ENCODE measurements at regions not wholly inside any gene's neighbourhood (a gene's known extent, or its start where the extent isn't known, plus 50 kb on each side); places are given as distances from the start of the nearest gene placed in this dataset.

DNA sequence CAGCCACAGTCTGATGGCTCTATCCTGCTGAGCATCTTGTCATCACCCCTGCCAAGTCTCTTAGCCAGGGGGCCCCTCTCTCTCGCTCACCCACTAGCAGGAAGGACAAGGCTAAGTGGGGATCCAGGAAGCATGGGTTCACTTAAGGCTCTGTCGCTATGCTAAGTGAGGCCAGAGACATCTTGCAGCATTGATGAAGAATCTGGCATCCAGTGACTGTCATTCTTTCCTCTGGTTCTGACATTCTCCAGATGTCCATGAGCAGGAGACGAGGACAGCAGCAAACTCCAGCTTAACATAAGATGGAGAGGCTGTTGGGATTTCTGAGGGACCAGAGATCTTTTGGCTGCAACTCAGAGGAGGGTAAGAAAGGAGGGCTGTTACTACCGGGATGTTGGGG lies 230.2 kb downstream of the TSHZ3 start:
- DNase-seq, result no peak

DNA sequence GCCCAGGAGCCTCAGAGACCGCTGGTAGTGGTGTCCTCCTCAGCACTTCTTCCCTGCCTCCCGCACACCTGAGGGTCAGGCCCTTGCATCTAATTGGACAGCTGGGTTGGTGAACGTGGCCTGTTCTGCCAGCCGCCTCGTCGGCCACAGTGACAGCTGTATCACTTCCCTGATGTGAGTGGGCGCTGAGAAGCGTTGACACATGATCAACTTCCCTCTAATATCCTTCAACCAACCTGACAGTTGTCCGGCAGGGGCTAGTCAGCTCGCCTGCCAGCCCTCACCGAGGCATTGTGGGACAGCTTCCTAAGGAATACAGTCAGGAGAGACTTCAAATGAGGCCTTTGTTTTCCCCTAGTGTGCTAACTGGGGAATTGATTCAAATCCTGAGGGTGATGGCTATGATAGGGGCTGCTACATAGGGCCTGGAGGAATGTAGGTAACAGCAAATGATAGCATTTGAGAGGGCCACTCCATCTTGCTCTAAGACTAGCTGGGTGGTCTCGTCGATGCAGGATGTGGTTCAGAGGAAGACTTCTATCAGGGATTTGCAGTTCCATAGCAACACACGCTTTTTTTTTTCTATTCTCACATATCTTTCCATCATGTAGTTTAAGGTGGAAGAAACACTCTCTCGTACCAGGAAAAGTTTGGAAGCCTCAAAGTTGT lies 230.8 kb downstream of the TSHZ3 start:
- DNase-seq, result no peak

DNA sequence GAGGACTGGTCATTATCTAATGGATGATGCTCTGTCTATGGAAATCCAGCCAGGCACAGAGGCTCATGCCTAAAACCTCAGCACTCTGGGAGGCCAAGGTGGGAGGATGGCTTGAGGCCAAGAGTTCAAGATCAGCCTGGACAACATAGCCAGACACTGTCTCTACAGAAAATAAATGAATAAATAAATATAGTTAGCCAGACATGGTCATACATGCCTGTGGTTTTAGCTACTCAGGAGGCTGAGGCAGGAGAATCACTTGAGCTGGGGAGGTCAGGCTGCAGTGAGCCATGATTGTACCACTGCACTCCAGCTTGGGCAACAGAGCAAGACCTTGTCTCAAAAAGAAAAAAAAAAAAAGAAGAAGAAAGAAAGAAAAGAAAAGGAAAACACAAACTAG lies 234.7 kb downstream of the TSHZ3 start:
- no peak for DNase-seq

DNA sequence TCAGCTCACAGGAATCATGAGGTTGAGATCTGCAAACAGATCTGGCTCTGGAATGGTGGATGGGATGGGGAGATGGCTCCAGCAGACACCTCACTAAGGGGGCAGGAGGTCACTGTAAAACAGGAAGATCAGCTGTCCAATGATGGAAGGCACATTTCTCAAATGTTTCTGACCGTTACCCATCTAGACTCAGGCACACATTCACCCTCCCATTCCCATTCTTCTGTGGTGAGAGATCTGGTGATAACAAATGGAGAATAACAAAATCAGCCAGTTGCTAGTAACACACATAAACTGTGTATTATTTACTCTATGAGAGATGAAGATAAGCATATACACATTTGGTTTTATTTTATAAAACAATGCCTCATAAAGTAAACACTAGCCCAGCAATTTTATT lies 235.9 kb downstream of the TSHZ3 start:
- DNase-seq, result peak; percentile 48

DNA sequence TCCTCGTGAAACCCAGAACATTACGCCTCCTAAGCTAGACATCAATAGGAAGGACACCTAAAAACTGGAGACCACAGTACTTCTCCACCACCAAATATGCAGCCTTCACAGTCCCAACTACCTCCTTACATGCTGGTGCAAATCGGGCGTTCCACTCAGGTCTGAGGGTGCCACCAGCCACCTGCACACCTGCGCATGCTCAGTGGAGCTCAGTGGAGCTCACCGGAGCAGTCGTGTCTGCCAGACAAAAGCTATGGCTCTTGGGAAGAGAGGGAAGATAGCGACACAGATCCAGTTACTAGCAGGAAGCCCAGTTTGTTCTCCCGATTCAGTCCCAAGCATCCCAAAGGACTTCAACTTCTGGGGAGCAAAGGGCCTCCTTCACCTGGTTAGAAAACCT lies 237.1 kb downstream of the TSHZ3 start:
- no peak for DNase-seq

DNA sequence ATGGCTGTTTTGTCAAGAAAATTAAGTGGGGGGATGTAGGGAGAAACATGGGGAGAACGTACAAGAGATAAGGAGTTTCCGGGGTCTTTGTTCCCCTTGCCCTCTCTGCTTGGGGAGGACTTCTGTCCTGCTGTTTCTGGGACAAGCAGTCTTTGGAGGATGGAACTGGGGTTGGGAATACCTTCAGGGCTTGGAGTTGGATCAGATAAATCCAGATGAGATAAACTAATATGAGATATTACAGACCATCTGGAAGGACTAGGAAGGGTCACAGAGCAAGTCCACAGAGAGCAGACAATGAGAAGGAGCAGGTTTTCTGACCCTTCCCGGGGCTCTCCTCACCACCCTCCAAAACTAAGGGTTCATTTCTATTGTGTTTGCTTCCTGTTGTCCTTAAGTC lies 237.5 kb downstream of the TSHZ3 start:
- no peak for DNase-seq

DNA sequence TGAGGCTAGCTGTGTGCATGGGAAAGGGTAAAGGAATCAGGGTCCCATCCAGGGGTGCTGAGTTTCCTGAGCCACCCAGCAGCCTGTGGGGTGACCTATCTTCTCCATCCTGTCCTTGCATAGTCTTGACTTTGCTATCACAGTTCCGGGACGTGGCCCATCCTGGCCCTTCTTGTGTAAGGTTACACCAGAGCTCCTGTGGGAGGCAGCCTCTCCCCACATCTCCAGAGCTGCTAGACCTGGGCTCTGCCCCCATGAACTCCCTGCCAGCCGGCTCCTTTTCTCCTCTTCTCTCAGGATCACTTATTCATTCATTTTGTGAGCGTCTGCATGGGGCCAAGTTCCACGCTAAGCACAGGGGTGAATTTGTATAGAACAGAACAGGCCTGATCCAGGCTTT lies 238.9 kb downstream of the TSHZ3 start:
- DNase-seq, result peak; percentile 33

DNA sequence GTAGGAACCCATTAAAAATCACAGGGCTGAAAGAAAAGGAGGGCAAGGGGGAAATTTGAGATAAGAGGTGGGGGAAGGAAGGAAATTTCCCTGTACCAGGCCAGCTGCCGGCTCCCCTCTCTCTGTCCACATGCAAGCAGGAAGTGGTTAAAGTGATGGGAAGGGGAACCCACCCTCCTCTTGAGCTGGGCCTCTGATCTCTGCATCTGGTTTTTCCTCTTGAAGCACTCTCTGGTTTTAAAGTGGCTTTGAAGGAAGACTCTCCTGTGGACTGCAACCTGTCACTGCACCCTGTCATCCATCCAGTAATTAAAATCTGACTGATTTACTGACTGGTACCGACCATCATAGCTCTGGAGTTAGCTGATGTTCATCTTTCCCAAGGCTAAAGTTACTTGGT lies 239.6 kb downstream of the TSHZ3 start:
- DNase-seq, result no peak

DNA sequence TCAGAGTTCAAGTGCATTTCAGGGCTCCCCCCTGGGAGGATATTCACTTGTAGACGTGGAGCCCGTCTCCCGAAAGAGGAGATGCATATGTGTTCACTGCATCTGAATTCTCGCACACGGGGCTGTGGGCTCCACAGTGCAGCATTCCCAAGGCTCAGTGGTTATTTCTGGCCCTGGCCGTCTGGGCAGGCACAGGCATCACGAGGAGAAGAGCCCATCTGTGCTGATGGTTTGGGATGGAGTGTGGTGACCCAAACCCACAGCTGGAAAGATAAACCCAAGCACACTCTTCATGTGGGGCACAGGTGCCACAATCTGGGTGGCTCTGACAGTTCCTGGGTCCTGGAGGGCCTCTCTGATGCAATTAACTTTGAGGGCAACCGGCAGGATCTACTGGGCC lies 242.1 kb downstream of the TSHZ3 start:
- no peak for DNase-seq

DNA sequence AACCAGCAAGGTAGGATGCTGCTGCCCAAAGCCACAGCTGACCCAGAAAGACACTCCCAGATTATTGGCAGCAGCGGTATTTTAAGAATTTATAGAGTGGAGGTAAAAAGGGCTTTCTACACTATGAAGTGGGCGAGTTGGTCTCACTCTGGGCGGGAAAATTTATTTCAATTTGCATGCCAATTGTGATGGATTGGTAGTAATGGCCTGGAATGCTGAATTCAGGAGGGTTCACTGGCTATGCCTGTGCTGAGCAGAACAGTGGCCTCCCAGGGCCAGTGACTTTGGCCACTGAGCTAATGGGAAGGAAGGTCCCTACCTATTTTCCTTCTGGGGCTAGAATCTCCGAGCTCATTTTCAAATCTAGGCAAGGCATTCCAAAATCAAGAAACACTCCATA lies 243.5 kb downstream of the TSHZ3 start:
- no peak for DNase-seq

DNA sequence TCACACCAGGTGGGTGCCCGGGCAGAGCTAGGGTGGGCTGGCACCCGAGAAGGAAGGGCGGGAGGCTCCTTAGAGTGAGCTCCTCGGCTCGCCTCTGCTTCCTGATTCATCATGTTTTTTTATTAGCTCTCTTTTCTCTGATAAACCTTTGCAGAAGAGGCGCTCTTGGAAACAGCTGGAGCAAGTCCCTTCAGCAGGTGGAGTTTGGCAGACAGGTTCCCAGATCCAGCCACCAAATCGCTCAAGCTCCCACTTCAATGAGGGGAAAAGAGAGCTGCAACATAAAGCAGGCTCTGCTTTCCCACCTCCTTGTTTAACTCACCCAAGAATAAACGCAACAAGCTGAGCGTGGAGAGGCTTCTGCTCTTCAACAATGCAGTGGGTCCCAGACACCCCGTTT lies 244.8 kb downstream of the TSHZ3 start:
- DNase-seq, result no peak

DNA sequence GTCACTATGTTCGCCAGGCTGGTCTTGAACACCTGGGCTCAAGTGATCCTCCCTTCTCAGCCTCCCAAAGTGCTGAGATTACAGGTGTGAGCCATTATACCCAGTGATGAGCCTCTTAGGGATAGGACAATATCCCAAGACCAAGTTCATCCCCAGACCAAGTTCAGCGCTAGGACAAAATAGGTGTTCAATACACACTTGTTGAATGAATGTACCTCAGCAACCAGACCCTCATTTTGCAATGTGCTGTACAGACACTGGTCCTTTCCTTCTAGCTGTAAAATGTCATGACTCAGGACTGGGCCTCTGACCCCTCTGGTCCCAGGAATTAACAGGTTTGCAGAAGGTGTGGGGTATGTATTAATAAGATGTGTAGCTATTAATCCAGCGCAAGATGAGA lies 246.0 kb downstream of the TSHZ3 start:
- DNase-seq, result no peak

DNA sequence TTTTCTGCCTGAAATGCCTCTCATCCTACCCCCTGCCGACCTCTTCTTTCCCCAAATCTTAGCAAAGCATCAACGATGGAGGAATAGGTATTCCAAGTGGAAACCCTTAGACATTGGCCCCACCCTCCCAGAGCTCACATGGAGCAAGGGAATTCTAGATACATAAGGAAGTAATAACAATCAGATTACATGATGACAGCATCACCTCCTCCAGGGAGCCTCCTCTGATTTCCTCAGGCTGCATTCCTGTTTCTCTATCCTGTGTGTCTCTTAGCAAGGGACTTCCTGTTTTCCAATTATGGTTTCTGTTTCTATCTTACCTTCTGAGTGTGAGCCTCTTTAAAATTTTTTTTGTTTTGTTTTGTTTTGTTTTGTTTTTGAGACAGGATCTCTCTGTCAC lies 246.6 kb downstream of the TSHZ3 start:
- no peak for DNase-seq

DNA sequence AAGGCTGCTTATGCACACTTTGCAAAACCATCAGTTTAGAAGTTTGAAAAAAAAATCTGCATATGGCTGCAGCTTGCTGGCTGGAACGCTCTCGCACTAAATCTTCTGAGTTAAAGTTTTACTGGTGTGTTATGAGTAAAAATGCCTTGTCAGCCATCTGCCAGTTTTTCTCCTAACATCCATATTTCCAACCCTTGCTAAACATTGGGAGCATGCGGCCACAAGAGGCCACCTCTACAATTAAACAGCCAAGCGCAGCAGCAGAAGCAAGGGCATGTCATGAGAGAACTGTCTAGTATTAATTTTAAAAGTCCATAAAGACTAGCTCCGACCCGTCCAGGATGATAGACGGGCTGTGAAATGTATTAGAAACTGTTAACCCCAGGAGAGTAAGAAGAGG lies 248.3 kb downstream of the TSHZ3 start:
- no peak for DNase-seq

DNA sequence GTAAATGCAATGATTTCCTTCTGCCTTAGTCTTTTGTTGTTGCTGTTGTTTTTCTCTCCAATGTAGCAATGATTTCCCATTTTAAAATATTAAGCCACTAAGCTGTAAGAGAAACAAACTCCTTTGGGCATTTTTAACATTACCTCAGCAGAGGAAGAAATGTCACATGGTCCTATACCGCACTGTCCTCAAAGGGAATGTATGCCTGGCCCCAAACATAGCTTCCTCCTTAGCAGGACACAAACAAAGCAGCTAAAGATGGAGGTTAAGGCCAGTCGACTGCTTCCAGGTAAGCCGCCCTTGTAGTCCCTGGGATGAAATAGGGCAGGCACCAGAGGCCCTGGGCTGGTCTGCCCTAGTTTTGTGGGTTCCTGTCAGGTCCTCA lies 249.0 kb downstream of the TSHZ3 start:
- DNase-seq, result no peak

DNA sequence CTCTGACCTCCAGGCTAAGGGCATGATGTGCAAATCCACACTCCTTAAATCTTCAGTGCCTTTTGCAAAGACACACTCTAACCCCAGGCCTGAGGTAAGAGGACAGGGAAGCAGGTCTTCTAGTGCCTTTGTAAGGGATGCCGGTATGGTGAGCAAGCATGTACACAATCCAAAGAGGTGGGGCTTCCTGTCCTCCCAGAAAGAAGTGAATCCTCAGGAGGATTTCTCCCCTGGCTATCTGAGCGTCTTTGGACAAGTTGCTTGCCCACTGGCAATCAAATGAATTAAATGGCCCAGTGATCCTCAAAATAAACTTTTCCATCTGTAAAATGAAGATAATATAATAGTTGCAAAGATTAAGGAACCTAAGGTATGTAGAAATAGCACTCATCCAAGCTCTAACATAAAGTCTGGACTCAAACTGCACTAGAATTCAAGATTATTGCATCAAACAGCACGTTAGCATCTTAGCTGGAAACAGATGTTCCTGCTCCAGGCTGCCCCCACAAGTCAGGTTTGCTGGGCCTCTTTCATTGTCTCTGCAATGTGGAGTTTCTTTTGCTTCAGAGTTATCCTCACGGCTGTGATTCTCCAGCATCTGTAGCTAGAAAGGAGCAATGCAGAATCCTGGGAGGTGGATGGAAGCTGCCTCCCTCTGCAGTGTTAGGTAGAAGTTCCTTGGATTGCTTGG lies 249.6 kb downstream of the TSHZ3 start:
- DNase-seq, result no peak

DNA sequence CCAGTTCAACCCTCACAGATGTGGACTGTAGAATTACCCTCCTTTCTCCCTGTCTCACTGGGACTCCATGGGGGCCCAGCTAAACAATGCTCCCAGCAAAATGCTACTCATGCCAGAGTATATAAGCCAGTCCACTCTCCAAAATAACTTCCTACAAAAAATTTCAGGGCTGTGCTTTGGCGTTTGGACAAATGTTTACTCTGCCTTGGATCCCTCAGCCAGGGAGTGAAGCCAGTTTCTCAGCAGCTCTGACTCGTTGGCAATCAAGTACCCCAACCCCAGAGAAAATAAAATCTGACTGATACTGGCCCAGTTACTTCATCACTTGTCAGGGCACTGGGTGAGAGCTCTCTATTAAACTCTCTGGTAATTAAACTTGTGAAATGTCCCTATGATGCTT lies 250.4 kb downstream of the TSHZ3 start:
- DNase-seq, result no peak

DNA sequence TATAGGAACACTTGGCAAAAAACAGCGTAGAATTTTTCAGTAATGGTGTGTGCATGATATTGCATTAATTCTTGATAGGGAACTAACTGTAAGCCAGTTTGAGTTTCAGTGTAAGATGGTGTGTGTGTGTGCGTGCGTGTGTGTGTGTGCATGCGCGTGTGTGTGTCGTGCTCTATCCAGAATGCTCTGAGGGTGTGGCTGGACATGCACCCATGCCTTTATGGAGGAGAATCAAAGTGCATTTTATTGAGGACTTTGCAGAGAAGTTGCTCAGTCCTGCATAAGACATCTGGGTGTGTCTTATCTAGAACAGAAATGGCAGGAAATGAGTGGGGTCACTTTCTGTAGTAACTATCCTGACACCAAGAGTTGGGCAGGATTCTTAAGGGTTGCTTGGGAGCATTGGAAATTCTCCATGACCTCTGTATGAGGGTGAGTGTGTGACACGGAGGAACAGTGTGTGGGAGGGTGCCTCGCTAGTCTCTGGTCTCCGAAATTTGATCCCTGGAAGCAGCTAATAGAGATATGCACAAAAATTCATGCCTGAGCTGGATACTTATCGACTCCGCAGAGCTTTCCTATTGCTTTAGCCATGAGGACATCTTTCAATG lies 252.2 kb downstream of the TSHZ3 start:
- DNase-seq, result no peak

DNA sequence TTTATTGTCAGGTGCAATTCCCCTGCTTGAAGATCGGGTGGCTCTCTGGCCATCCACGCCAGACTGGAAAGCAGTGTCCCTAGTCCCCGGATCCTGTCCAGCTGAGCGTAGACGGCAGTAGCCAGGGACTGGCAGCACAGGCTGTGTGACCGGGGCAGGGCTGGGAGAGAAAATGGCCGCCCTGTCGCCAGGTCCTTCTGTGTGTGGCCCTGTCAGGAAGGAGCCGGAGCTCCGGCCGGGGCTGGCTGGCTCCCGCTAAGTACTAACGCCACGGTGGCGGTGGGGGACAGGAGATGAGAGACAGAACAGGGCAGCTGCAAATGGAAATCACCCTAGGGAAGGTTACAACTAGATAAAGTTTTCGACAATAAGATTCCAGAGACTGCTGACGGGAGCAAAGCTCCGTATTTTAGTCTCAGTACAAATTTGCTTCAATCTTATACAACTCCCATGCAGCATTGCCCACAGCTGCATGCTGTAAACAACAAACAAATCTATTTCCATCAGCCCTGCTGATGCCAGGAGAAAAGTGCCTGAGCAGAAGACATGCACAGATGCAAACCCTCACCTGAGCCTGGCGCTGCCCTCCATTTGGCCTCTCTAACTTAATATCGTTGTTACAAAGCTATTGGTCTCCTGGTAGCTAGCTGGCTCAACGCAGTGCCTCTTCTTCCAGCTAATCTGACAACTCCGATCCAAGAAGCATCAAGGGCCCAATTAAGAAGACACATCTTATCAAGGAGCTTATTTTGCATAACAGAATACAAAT lies 253.0 kb downstream of the TSHZ3 start:
- DNase-seq, result no peak

DNA sequence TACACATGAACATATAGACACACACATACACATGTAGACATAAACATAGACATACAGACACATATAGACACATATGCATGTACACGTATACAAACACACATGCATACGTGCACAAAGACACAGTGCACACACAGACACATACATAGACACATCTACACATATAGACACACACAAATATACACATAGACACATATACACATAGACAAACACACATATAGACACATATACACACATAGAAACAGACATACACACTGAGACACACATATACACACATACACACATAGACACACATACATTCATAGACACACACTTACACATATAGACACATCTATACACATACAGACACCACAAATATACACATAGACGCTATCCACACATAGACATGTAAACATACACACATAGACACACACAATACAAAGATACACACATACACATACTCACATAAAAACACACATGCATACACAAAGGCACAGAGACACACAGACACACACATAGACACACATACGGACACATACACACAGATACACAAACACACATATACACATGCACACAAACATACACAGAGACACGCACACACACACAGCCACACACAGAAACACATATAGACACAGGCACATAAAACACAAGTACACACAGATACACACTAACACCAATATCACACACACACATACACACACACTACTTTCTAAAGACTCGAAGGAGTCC lies 254.0 kb downstream of the TSHZ3 start:
- DNase-seq, result no peak

DNA sequence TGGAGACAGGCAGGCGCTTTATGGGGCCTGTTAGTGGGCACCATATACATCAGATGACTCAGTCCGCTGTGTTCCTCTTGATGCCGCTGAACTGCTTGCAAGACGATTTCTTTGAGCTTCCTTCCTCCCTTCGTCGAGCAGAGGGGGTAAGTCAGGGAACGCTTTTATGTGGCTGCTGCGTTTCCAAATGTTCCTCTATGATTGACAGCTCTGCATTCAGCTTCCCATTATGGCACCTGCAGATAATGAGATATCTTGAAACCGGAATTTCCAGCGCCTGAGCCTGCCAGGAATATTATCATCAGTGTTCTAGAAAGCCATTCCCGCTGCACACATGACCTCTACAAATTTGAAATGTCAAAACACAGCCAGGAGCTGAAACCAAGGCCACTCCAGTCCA lies 257.0 kb downstream of the TSHZ3 start:
- DNase-seq, result no peak

DNA sequence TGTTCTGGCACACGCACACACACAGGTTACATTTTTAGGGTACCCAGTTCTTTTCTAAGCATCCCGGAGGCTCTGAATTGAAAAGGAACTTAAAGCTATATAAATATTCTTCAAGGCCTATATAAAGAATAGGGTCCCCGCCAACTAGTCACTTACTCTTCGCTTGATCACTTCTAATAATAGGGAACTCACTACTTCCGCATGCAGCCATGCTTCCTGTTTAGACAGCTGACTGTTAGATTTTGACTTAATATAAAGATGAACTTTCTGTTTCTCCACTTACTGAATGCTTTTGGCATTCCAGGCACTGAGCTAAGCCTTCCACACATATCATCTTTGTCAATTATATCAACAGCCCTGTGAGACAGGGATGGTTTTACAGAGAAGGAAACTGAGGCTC lies 259.6 kb downstream of the TSHZ3 start:
- DNase-seq, result no peak

DNA sequence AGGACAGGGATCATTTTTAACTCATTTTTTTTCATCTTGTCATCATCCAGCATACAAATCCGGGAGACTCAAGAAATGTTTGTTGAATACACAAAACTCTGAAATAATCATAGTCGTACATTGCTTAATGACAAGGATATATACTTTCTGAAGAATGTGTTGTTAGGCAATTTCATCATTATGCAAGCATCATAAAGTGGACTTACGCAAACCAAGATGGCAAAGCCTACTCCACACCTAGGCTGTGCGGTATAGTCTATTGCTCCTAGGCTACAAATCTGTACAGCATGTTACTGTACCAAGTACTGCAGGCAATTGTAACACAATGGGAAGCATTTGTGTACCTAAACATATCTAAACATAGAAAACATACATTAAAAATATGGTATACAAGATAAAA lies 264.1 kb downstream of the TSHZ3 start:
- DNase-seq, result no peak

Data from EL (cell line).